ENCODE measurements at regions not wholly inside any gene's neighbourhood (a gene's known extent, or its start where the extent isn't known, plus 50 kb on each side); places are given as distances from the start of the nearest gene placed in this dataset.

- Histone ChIP-seq H3K4me3 (no peak overlapping the region), H3K27me3 (no peaks in the 10 kb centered on the region), H3K4me1 (no peaks in the 10 kb centered on the region), H3K9me3 (no peaks in the 10 kb centered on the region), H3K36me3 (no peaks in the 10 kb centered on the region), H3K27ac (no peak overlapping the region)
- no peak for TF ChIP-seq POLR2AphosphoS5 (IDR thresholded peaks at IDR 0.05)
- TF ChIP-seq POLR2A (IDR thresholded peaks at IDR 0.05): no peak
- TF ChIP-seq EP300 (IDR thresholded peaks at IDR 0.05): no peak
- TF ChIP-seq, protein P1, sequence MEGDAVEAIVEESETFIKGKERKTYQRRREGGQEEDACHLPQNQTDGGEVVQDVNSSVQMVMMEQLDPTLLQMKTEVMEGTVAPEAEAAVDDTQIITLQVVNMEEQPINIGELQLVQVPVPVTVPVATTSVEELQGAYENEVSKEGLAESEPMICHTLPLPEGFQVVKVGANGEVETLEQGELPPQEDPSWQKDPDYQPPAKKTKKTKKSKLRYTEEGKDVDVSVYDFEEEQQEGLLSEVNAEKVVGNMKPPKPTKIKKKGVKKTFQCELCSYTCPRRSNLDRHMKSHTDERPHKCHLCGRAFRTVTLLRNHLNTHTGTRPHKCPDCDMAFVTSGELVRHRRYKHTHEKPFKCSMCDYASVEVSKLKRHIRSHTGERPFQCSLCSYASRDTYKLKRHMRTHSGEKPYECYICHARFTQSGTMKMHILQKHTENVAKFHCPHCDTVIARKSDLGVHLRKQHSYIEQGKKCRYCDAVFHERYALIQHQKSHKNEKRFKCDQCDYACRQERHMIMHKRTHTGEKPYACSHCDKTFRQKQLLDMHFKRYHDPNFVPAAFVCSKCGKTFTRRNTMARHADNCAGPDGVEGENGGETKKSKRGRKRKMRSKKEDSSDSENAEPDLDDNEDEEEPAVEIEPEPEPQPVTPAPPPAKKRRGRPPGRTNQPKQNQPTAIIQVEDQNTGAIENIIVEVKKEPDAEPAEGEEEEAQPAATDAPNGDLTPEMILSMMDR (IDR thresholded peaks at IDR 0.05): no peak
- intact Hi-C loops (cut with DNase I): no loop called here
- no peak for DNase-seq
- 94 to 96% methylated on average over 4 of the region's 4 CpGs for WGBS, 2 donors
Measured at GRCh38 chr3:165519687-165520086, 317.5 kb downstream of the BCHE start.

DNA sequence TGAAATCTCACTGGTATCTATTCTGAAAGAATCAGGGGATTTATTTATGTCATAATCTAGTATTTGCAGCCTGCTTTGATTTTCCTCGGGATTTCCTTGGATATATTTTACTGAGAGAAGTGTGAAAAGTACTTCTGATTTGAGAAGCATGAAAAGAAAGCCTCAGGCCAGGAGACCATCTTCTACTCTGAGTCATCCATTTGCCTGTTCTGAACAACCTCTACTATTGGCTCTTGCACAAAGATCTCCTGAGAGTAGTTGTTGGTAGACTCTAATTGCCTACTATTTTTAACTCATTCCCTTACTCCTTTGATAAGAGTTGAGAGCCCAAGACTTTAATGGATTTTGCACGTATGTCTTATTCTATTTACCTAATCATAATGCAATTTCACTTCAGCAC lies 318.9 kb downstream of the BCHE start:
- DNase-seq: no peak
- WGBS, 2 donors: 49 to 76% methylated on average over 2 of the region's 2 CpGs
- H3K36me3 ChIP-seq: no peaks in the 10 kb centered on the region
- TF ChIP-seq EP300 (IDR thresholded peaks at IDR 0.05) (no peak), POLR2A (IDR thresholded peaks at IDR 0.05) (no peak), POLR2AphosphoS5 (IDR thresholded peaks at IDR 0.05) (no peak)
- TF ChIP-seq, protein P1 (IDR thresholded peaks at IDR 0.05): no peak
- H3K4me3 ChIP-seq: no peak overlapping the region
- H3K27ac ChIP-seq: no peak overlapping the region
- H3K4me1 ChIP-seq: no peaks in the 10 kb centered on the region
- H3K27me3 ChIP-seq: no peaks in the 10 kb centered on the region
- H3K9me3 ChIP-seq: no peaks in the 10 kb centered on the region
- intact Hi-C loops (cut with DNase I): no loop called here

- 37 to 69% methylated on average over 4 of the region's 4 CpGs for WGBS, 2 donors
- DNase-seq: no peak
- intact Hi-C loops (cut with DNase I): no loop called here
Measured at GRCh38 chr3:165513715-165514701, 317.8 kb upstream of the SLITRK3 start.

DNA sequence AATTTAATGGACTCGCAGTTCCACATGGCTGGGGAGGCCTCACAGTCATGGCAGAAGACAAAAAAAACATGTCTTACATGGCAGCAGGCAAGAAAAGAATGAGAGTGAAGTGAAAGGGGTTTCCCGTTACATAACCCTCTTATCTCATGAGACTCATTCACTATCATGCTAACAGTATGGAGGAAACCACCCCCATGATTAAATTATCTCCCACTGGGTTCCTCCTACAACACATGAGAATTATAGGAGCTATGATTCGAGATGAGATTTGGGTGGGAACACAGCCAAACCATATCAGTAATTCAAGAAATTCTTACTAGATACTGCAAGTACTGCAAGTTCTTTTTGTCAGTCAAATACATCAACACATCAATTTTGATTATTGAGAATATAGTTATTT lies 311.4 kb upstream of the SLITRK3 start:
- Histone ChIP-seq H3K27me3 (no peaks in the 10 kb centered on the region), H3K4me1 (peaks cover 0 to 9% (median 0%) of the 10 kb centered on the region in 4 donors), H3K27ac (no peak overlapping the region), H3K4me3 (no peak overlapping the region), H3K36me3 (no peaks in the 10 kb centered on the region), H3K9me3 (no peaks in the 10 kb centered on the region)
- intact Hi-C loops (cut with DNase I): no loop called here
- 87 to 90% methylated on average over 3 of the region's 3 CpGs for WGBS, 2 donors
- DNase-seq: no peak
- TF ChIP-seq, protein P1 (IDR thresholded peaks at IDR 0.05): no peak
- TF ChIP-seq POLR2AphosphoS5 (IDR thresholded peaks at IDR 0.05) (no peak), EP300 (IDR thresholded peaks at IDR 0.05) (no peak), POLR2A (IDR thresholded peaks at IDR 0.05) (no peak)

More at GRCh38 chr3:165513715-165514701, 317.8 kb upstream of the SLITRK3 start:
- Histone ChIP-seq H3K27me3 (no peaks in the 10 kb centered on the region), H3K4me1 (no peaks in the 10 kb centered on the region), H3K9me3 (no peaks in the 10 kb centered on the region), H3K27ac (no peak overlapping the region), H3K4me3 (no peak overlapping the region), H3K36me3 (no peaks in the 10 kb centered on the region)
- TF ChIP-seq EP300 (IDR thresholded peaks at IDR 0.05) (no peak), POLR2AphosphoS5 (IDR thresholded peaks at IDR 0.05) (no peak), POLR2A (IDR thresholded peaks at IDR 0.05) (no peak)
- TF ChIP-seq, protein P1 (IDR thresholded peaks at IDR 0.05): no peak
